ENCODE measurements at regions not wholly inside any gene's neighbourhood (a gene's known extent, or its start where the extent isn't known, plus 50 kb on each side); places are given as distances from the start of the nearest gene placed in this dataset.
"Not testable (repeated sequence)": the region's sequence is repeated elsewhere in the genome, so short reads cannot be mapped to it uniquely, and the experiment has no call there.

DNA sequence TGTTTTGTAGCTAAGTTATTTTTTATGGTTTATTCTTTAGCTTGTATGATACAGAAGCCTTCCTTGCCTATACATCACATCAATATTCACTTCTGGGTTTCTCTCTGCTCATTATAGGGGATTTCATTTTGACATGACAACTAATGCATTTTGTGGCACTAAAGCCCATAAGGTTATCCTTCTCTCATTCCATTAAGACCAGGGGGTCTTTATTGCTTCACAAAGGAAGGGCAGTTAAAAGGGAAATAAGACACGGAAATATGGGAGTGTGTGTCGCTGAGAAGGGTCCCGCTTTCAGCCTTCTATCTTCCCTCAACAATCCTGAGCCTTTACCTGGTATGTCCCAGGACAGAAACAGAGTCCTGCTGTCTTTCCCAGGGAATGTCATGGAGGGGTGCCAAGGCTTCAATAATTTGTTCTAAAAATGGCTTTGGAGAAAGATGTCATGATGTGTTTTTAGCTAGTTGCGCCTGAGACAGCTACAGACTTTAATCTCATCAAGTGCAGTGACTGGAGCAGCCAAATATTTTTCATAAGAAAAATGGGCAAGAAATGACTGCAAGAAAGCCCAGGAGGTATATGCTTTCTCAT lies 1145.4 kb upstream of the TMEM132C start:
- Histone ChIP-seq H3K27ac (ENCODE audit: insufficient read depth, low read length, poor library complexity, severe bottlenecking) (no peak overlapping the region), H3K9me3 (ENCODE audit: control insufficient read depth in 2 of 2, low read length in 2 of 2) (no peaks in the 10 kb centered on the region), H3K36me3 (ENCODE audit: control insufficient read depth, insufficient read depth, low read length) (no peaks in the 10 kb centered on the region), H3K27me3 (ENCODE audit: control insufficient read depth, insufficient read depth, low read length) (no peaks in the 10 kb centered on the region), H3K4me1 (ENCODE audit: control insufficient read depth, insufficient read depth, low read length, poor library complexity, severe bottlenecking) (no peaks in the 10 kb centered on the region), H3K4me3 (ENCODE audit: low read depth, low read length) (no peak overlapping the region)
- DNase-seq, result no peak
- H3K4me3 Mint-ChIP-seq, result no peak overlapping the region
- H3K27me3 Mint-ChIP-seq, result no peaks in the 10 kb centered on the region
- H3K27ac Mint-ChIP-seq, result no peak overlapping the region
- H3K36me3 Mint-ChIP-seq, result no peaks in the 10 kb centered on the region
- peaks cover 0 to 4% (median 2%) of the 10 kb centered on the region in 7 donors for H3K9me3 Mint-ChIP-seq
- no peak for ATAC-seq (ENCODE audit: low read depth in 2 of 2)
- H3K4me1 Mint-ChIP-seq, result no peaks in the 10 kb centered on the region

DNA sequence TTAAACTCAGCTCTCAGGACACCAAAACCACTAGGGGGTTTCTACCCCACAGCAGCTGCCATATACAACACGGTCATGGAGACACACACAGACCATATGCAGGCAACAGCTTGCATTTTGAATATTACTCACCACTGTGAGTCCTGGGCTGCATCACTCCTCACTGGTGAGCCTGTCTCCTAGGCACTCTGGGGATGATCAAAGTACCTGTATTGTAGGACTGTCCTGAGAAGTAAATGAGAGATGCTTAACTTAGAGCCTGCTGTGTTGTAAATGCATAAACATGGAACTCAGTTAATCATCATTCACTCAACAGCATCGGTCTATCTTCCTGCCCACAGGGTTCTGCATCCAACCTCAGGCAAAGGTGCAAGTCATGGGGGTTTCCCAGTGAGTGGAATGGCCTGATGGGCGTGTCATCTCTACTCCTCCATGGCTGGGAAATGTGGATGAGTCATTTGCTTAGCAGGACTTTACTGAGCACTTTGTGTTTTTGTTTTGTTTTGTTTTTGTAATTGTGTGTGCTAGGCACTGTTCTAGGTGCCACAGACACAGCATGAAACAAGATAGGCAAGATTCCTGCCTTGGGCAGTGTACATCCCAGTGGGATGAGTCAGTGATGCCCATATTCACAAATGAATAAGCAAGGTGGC lies 1141.2 kb upstream of the TMEM132C start:
- Mint-ChIP-seq H3K36me3 (no peaks in the 10 kb centered on the region), H3K9me3 (peaks cover 0 to 1% (median 0%) of the 10 kb centered on the region in 7 donors), H3K27me3 (no peaks in the 10 kb centered on the region), H3K27ac (no peak overlapping the region), H3K4me3 (no peak overlapping the region), H3K4me1 (no peaks in the 10 kb centered on the region)
- Histone ChIP-seq H3K4me3 (ENCODE audit: low read depth, low read length) (no peak overlapping the region), H3K36me3 (ENCODE audit: control insufficient read depth, insufficient read depth, low read length) (no peaks in the 10 kb centered on the region), H3K9me3 (ENCODE audit: control insufficient read depth in 2 of 2, low read length in 2 of 2) (no peaks in the 10 kb centered on the region), H3K4me1 (ENCODE audit: control insufficient read depth, insufficient read depth, low read length, poor library complexity, severe bottlenecking) (no peaks in the 10 kb centered on the region), H3K27me3 (ENCODE audit: control insufficient read depth, insufficient read depth, low read length) (no peaks in the 10 kb centered on the region), H3K27ac (ENCODE audit: insufficient read depth, low read length, poor library complexity, severe bottlenecking) (no peak overlapping the region)
- ATAC-seq (ENCODE audit: low read depth in 2 of 2), result no peak
- peak in 1 of 3 donors; percentile 1 for DNase-seq

DNA sequence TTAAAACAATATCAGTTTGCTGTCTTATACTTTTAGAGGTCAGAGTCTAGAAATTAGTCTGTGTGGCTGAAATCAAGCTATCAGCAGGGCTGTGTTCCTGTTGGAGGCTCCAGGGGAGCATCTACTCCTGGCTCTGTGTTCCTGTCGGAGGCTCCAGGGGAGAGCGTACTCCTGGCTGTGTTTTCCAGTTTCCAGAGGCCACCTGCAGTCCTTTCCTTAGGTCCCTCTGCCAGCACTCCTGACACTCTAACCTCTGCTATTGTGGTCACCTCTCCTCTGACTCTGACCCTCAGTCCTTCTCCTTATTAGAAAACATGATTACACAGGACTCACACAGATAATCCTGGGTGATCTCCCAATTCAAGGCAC lies 1140.7 kb upstream of the TMEM132C start:
- Mint-ChIP-seq H3K27ac (no peak overlapping the region), H3K4me1 (no peaks in the 10 kb centered on the region), H3K27me3 (no peaks in the 10 kb centered on the region), H3K4me3 (no peak overlapping the region), H3K36me3 (no peaks in the 10 kb centered on the region), H3K9me3 (peaks cover 0 to 1% (median 0%) of the 10 kb centered on the region in 7 donors)
- ATAC-seq (ENCODE audit: low read depth in 2 of 2) (no peak), DNase-seq (no peak)
- H3K36me3 ChIP-seq (ENCODE audit: control insufficient read depth, insufficient read depth, low read length), result no peaks in the 10 kb centered on the region
- H3K9me3 ChIP-seq (ENCODE audit: control insufficient read depth in 2 of 2, low read length in 2 of 2), result no peaks in the 10 kb centered on the region
- no peaks in the 10 kb centered on the region for H3K4me1 ChIP-seq (ENCODE audit: control insufficient read depth, insufficient read depth, low read length, poor library complexity, severe bottlenecking)
- H3K4me3 ChIP-seq (ENCODE audit: low read depth, low read length), result no peak overlapping the region
- H3K27ac ChIP-seq (ENCODE audit: insufficient read depth, low read length, poor library complexity, severe bottlenecking), result no peak overlapping the region
- H3K27me3 ChIP-seq (ENCODE audit: control insufficient read depth, insufficient read depth, low read length), result no peaks in the 10 kb centered on the region

DNA sequence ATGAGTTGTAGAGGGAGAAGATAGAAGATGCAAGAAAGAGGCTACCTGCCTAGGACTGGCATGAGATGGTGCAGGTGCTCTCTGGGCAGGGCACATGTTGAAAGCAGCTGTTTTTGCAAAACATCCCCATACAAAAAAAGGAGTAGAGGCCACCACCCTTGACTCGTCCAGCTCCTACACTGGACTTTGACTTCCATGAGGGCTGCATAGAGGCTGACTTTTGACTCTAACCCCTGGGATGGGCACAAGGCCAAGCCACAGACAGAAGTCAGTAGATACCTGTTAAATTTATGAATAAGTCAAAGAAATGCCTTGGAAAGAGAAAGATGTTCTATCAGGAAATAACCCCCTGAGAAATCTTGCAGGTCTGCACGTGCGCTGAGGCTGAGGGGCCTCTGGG lies 1139.1 kb upstream of the TMEM132C start:
- Mint-ChIP-seq H3K27ac (no peak overlapping the region), H3K4me3 (no peak overlapping the region), H3K36me3 (no peaks in the 10 kb centered on the region), H3K27me3 (no peaks in the 10 kb centered on the region), H3K4me1 (no peaks in the 10 kb centered on the region), H3K9me3 (peaks cover 0 to 2% (median 0%) of the 10 kb centered on the region in 7 donors)
- Histone ChIP-seq H3K4me1 (ENCODE audit: control insufficient read depth, insufficient read depth, low read length, poor library complexity, severe bottlenecking) (no peaks in the 10 kb centered on the region), H3K36me3 (ENCODE audit: control insufficient read depth, insufficient read depth, low read length) (no peaks in the 10 kb centered on the region), H3K27ac (ENCODE audit: insufficient read depth, low read length, poor library complexity, severe bottlenecking) (no peak overlapping the region), H3K9me3 (ENCODE audit: control insufficient read depth in 2 of 2, low read length in 2 of 2) (no peaks in the 10 kb centered on the region), H3K4me3 (ENCODE audit: low read depth, low read length) (no peak overlapping the region), H3K27me3 (ENCODE audit: control insufficient read depth, insufficient read depth, low read length) (no peaks in the 10 kb centered on the region)
- ATAC-seq (ENCODE audit: low read depth in 2 of 2) (no peak), DNase-seq (no peak)

DNA sequence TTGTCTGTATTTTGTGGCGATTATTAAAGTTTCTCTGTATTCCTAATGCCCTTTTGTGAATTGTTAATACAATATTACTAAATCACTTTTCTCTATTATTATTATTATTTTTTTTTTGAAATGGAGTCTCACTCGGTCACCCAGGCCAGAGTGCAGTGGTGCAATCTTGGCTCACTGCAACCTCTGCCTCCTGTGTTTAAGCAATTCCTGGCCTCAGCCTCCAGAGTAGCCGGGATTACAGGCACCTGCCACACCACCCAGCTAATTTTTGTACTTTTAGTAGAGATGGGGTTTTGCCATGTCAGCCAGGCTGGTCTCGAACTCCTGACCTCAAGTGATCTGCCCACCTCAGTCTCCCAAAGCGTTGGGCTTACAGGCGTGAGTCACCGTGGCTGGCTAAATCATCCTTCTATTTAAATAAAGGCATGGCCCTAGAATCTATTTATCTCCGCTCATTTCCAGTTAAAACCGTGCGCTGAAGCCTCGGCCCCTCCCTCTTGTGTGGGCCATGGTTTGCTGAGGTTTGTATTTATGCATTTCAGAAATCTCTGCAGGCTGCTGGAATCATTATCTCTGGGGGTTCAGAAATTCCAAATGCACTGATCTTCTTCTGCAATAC lies 1136.4 kb upstream of the TMEM132C start:
- Mint-ChIP-seq H3K4me1 (no peaks in the 10 kb centered on the region), H3K4me3 (no peak overlapping the region), H3K27me3 (no peaks in the 10 kb centered on the region), H3K9me3 (peaks cover 0 to 4% (median 2%) of the 10 kb centered on the region in 7 donors), H3K36me3 (no peaks in the 10 kb centered on the region), H3K27ac (no peak overlapping the region)
- ATAC-seq (ENCODE audit: low read depth in 2 of 2) (no peak), DNase-seq (no peak)
- Histone ChIP-seq H3K4me1 (ENCODE audit: control insufficient read depth, insufficient read depth, low read length, poor library complexity, severe bottlenecking) (no peaks in the 10 kb centered on the region), H3K4me3 (ENCODE audit: low read depth, low read length) (no peak overlapping the region), H3K27me3 (ENCODE audit: control insufficient read depth, insufficient read depth, low read length) (no peaks in the 10 kb centered on the region), H3K9me3 (ENCODE audit: control insufficient read depth in 2 of 2, low read length in 2 of 2) (no peaks in the 10 kb centered on the region), H3K27ac (ENCODE audit: insufficient read depth, low read length, poor library complexity, severe bottlenecking) (no peak overlapping the region), H3K36me3 (ENCODE audit: control insufficient read depth, insufficient read depth, low read length) (no peaks in the 10 kb centered on the region)

DNA sequence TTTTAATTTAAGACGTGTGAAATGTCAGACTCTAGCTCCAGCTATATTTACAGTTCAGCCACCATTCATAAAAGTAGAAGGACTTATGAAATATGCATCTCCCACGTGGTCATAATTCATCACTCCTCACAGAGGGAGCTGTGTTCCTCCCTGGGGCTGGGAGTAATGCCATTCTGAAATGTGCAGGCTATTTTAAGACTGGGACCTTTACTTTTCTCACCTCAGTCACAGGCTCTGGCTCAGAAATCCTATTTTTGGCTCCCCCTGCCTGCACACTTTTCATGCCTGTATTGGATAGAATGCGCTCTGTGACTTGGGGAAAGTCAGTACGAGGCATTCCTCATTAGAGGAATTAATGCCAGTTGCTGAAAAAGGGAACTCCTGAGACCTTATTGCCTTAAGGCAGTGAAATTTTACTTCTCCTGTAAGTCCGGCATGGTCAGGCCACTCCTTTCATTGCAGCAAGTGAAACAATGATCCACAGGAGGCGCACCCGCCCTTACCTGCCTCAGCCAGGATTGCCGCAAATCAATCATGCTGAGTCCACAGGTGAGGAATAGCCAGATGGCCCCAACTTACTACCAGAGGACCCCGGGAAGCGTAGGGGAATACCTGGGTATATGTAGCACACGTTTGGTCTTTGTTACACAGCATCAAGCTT lies 1133.2 kb upstream of the TMEM132C start:
- Histone ChIP-seq H3K9me3 (ENCODE audit: control insufficient read depth in 2 of 2, low read length in 2 of 2) (no peaks in the 10 kb centered on the region), H3K27me3 (ENCODE audit: control insufficient read depth, insufficient read depth, low read length) (no peaks in the 10 kb centered on the region), H3K36me3 (ENCODE audit: control insufficient read depth, insufficient read depth, low read length) (no peaks in the 10 kb centered on the region), H3K4me1 (ENCODE audit: control insufficient read depth, insufficient read depth, low read length, poor library complexity, severe bottlenecking) (no peaks in the 10 kb centered on the region), H3K4me3 (ENCODE audit: low read depth, low read length) (no peak overlapping the region), H3K27ac (ENCODE audit: insufficient read depth, low read length, poor library complexity, severe bottlenecking) (no peak overlapping the region)
- Mint-ChIP-seq H3K36me3 (no peaks in the 10 kb centered on the region), H3K9me3 (peaks cover 0 to 4% (median 2%) of the 10 kb centered on the region in 7 donors), H3K27ac (no peak overlapping the region), H3K4me1 (no peaks in the 10 kb centered on the region), H3K27me3 (no peaks in the 10 kb centered on the region), H3K4me3 (no peak overlapping the region)
- ATAC-seq (ENCODE audit: low read depth in 2 of 2) (no peak), DNase-seq (no peak)

DNA sequence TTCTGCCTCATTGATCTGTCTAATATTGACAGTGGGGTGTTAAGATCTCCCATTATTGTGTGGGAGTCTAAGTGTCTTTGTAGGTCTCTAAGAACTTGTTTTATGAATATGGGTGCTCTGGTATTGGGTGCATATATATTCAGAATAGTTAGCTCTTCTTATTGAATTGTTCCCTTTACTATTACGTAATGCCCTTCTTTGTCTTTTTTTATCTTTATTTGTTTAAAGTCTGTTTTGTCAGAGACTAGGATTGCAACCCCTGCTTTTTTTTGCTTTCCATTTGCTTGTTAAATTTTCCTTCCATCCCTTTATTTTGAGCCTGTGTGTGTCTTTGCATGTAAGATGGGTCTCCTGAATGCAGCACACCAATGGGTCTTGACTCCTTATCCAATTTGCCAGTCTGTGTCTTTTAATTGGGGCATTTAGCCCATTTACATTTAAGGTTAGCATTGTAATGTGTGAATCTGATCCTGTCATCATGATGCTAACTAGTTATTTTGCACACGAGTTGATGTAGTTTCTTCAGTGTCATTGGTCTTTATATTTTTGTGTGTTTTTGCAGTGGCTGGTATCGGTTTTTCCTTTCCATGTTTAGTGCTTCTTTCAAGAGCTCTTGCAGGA lies 1126.0 kb upstream of the TMEM132C start:
- peaks cover 0 to 12% (median 6%) of the 10 kb centered on the region in 7 donors for H3K9me3 Mint-ChIP-seq
- H3K27me3 Mint-ChIP-seq, result peaks cover 11% of the 10 kb centered on the region
- not testable (repeated sequence) for H3K4me3 ChIP-seq (ENCODE audit: low read depth, low read length); H3K4me1 ChIP-seq (ENCODE audit: control insufficient read depth, insufficient read depth, low read length, poor library complexity, severe bottlenecking); ATAC-seq (ENCODE audit: low read depth in 2 of 2); H3K9me3 ChIP-seq (ENCODE audit: control insufficient read depth in 2 of 2, low read length in 2 of 2); H3K4me1 Mint-ChIP-seq; H3K27ac ChIP-seq (ENCODE audit: insufficient read depth, low read length, poor library complexity, severe bottlenecking); H3K36me3 Mint-ChIP-seq; H3K36me3 ChIP-seq (ENCODE audit: control insufficient read depth, insufficient read depth, low read length); H3K27ac Mint-ChIP-seq; DNase-seq; H3K27me3 ChIP-seq (ENCODE audit: control insufficient read depth, insufficient read depth, low read length)
- H3K4me3 Mint-ChIP-seq, result peak overlapping the region in 1 of 4 donors; percentile 43
